ENCODE measurements at regions not wholly inside any gene's neighbourhood (a gene's known extent, or its start where the extent isn't known, plus 50 kb on each side); places are given as distances from the start of the nearest gene placed in this dataset.

DNA sequence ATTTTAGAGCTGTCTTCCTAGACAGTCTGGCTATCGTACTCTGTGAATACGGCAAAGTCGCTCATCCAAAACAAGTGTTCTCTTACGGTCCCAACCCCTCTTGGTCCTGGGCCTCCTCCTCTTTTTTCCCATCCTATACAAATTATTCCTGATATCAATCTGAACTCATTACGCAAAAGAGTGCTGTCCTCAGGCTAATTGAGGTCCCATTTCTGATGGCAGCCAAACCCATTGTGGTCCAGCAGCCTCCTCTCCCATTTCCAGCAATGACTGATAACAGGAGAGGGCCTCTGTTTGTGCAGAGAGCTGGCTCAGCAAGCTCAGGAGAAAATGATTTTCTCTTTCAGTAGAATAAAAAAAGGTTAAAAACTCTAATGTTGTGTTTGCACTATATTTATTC is 203.4 kb upstream of the GHITM start:
- TF ChIP-seq, protein P1, sequence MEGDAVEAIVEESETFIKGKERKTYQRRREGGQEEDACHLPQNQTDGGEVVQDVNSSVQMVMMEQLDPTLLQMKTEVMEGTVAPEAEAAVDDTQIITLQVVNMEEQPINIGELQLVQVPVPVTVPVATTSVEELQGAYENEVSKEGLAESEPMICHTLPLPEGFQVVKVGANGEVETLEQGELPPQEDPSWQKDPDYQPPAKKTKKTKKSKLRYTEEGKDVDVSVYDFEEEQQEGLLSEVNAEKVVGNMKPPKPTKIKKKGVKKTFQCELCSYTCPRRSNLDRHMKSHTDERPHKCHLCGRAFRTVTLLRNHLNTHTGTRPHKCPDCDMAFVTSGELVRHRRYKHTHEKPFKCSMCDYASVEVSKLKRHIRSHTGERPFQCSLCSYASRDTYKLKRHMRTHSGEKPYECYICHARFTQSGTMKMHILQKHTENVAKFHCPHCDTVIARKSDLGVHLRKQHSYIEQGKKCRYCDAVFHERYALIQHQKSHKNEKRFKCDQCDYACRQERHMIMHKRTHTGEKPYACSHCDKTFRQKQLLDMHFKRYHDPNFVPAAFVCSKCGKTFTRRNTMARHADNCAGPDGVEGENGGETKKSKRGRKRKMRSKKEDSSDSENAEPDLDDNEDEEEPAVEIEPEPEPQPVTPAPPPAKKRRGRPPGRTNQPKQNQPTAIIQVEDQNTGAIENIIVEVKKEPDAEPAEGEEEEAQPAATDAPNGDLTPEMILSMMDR (IDR thresholded peaks at IDR 0.05), result no peak
- no peak for TF ChIP-seq POLR2A (IDR thresholded peaks at IDR 0.05)

Data from thyroid gland (tissue), 4 donors.